MM.1S (cell line): ENCODE measurements at regions not wholly inside any gene's neighbourhood (a gene's known extent, or its start where the extent isn't known, plus 50 kb on each side); places are given as distances from the start of the nearest gene placed in this dataset.

Source experiments
- DNase-seq: peaks from one replicate; pipeline ENCODE4 v3.0.0-alpha.2; 2015
- H2AFZ ChIP-seq: fragments of 300-600 bp; sonication (generic); 2 replicates; pipeline ENCODE4 v1.6.0; 2016; ENCODE audit warnings: antibody characterized with exemption, low read length
- H3F3A ChIP-seq: fragments of 300-600 bp; sonication (generic); 2 replicates; pipeline ENCODE4 v1.6.1; 2016; ENCODE audit warnings: mild to moderate bottlenecking, antibody characterized with exemption, low read length, moderate library complexity, mixed read lengths; ENCODE audit not compliant: insufficient read depth
- H3K27ac ChIP-seq: fragments of 300-600 bp; sonication (generic); 2 replicates; pipeline ENCODE4 v1.5.1; 2016; ENCODE audit warnings: mild to moderate bottlenecking, low read length
- H3K27me3 ChIP-seq: fragments of 300-600 bp; sonication (generic); replicated peaks from 2 replicates; pipeline ENCODE4 v1.6.0; 2016; ENCODE audit warnings: low read length; ENCODE audit not compliant: insufficient read depth
- H3K36me3 ChIP-seq: fragments of 300-600 bp; sonication (generic); replicated peaks from 2 replicates; pipeline ENCODE4 v1.6.1; 2016; ENCODE audit warnings: mild to moderate bottlenecking, low read length, mixed read lengths; ENCODE audit not compliant: insufficient read depth
- H3K4me1 ChIP-seq: fragments of 300-600 bp; sonication (generic); 2 replicates; pipeline ENCODE4 v1.6.1; 2016; ENCODE audit warnings: low read length, mixed read lengths
- H3K4me2 ChIP-seq: fragments of 300-600 bp; sonication (generic); 2 replicates; pipeline ENCODE4 v1.6.0; 2016; ENCODE audit warnings: low read depth, low read length
- H3K4me3 ChIP-seq: fragments of 300-600 bp; sonication (generic); 2 replicates; pipeline ENCODE4 v1.5.1; 2016; ENCODE audit warnings: low read length, mixed read lengths
- H3K79me2 ChIP-seq: fragments of 300-600 bp; sonication (generic); 2 replicates; pipeline ENCODE4 v1.6.1; 2016; ENCODE audit warnings: mixed run types, low read length, mixed read lengths
- H3K9ac ChIP-seq: fragments of 300-600 bp; sonication (generic); 2 replicates; pipeline ENCODE4 v1.6.1; 2016; ENCODE audit warnings: low read length, mixed read lengths
- H3K9me2 ChIP-seq: fragments of 300-600 bp; sonication (generic); replicated peaks from 2 replicates; pipeline ENCODE4 v1.6.1; 2016; ENCODE audit warnings: mild to moderate bottlenecking, low read length, mixed read lengths; ENCODE audit not compliant: insufficient read depth
- H3K9me3 ChIP-seq: fragments of 300-600 bp; sonication (generic); replicated peaks from 2 replicates; pipeline ENCODE4 v1.6.1; 2016; ENCODE audit warnings: mild to moderate bottlenecking, low read length, mixed read lengths; ENCODE audit not compliant: insufficient read depth
- H4K20me1 ChIP-seq: fragments of 300-600 bp; sonication (generic); 2 replicates; pipeline ENCODE4 v1.6.1; 2016; ENCODE audit warnings: mild to moderate bottlenecking, low read length, moderate library complexity, mixed read lengths; ENCODE audit not compliant: insufficient read depth
- EZH2 ChIP-seq: fragments of 300-600 bp; sonication (generic); optimal IDR thresholded peaks from 2 replicates; pipeline ENCODE3; 2017; ENCODE audit warnings: low read depth, mild to moderate bottlenecking, antibody characterized with exemption, low read length, mixed read lengths
- EZH2phosphoT487 ChIP-seq: fragments of 300-600 bp; sonication (generic); IDR thresholded peaks from 2 replicates; pipeline ENCODE4 v1.6.1; 2018; ENCODE audit warnings: antibody characterized with exemption, low read length
- TF ChIP-seq, protein P1 (sequence below): fragments of 300-600 bp; sonication (generic); IDR thresholded peaks from 2 replicates; pipeline ENCODE4 v1.5.1; 2016; ENCODE audit warnings: antibody characterized with exemption, low read length, mixed read lengths

- H3K27ac ChIP-seq = no peak overlapping the region
- H3K27me3 ChIP-seq = no peaks in the 10 kb centered on the region
- peak; percentile 22 for DNase-seq
- H2AFZ ChIP-seq = no peak overlapping the region
- no peaks in the 10 kb centered on the region for H3K4me1 ChIP-seq
- H3K9me3 ChIP-seq = no peaks in the 10 kb centered on the region
- H3F3A ChIP-seq = no peaks in the 10 kb centered on the region
- no peaks in the 10 kb centered on the region for H3K9me2 ChIP-seq
- no peak overlapping the region for H3K4me3 ChIP-seq
- no peak overlapping the region for H3K9ac ChIP-seq
- H3K4me2 ChIP-seq = no peak overlapping the region
- no peaks in the 10 kb centered on the region for H3K36me3 ChIP-seq
- TF ChIP-seq EZH2phosphoT487 = no peak
- TF ChIP-seq, protein P1, sequence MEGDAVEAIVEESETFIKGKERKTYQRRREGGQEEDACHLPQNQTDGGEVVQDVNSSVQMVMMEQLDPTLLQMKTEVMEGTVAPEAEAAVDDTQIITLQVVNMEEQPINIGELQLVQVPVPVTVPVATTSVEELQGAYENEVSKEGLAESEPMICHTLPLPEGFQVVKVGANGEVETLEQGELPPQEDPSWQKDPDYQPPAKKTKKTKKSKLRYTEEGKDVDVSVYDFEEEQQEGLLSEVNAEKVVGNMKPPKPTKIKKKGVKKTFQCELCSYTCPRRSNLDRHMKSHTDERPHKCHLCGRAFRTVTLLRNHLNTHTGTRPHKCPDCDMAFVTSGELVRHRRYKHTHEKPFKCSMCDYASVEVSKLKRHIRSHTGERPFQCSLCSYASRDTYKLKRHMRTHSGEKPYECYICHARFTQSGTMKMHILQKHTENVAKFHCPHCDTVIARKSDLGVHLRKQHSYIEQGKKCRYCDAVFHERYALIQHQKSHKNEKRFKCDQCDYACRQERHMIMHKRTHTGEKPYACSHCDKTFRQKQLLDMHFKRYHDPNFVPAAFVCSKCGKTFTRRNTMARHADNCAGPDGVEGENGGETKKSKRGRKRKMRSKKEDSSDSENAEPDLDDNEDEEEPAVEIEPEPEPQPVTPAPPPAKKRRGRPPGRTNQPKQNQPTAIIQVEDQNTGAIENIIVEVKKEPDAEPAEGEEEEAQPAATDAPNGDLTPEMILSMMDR = peak; percentile 65
- H4K20me1 ChIP-seq = no peaks in the 10 kb centered on the region
- H3K79me2 ChIP-seq = no peaks in the 10 kb centered on the region
These were observed 116.3 kb upstream of the NALF2 start for GRCh38 chrX:69387567-69388487.

DNA sequence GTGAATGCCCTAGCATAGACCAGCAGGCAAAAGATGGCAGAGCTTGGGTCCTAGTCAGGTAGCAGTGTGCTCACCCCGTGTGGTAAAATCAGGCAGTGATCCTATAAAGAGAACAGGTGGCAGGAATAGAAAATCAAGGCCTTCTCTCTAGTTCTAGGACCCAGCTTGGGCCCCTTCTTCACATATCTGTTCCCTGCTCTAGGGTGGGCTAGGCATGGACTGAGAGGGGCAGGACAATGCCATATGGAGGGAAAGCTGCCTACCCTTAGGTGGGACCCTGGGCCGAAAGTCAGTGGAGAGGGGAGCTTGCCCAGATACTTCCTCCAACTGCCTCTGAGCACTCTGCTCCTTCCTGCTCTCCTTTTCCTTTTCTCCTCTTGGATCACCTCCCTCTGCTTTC, 117.4 kb upstream of the NALF2 start:
- TF ChIP-seq EZH2phosphoT487 = no peak
- no peak for TF ChIP-seq EZH2
- TF ChIP-seq, protein P1 = no peak
- Histone ChIP-seq H3K9me2 (no peaks in the 10 kb centered on the region), H3K4me2 (no peak overlapping the region), H3K36me3 (no peaks in the 10 kb centered on the region), H3K79me2 (no peaks in the 10 kb centered on the region), H3F3A (no peaks in the 10 kb centered on the region), H3K4me1 (no peaks in the 10 kb centered on the region), H3K27me3 (no peaks in the 10 kb centered on the region), H3K27ac (no peak overlapping the region), H3K9me3 (no peaks in the 10 kb centered on the region), H4K20me1 (no peaks in the 10 kb centered on the region), H3K9ac (no peak overlapping the region), H2AFZ (no peak overlapping the region), H3K4me3 (no peak overlapping the region)
- no peak for DNase-seq

- Histone ChIP-seq H3K36me3 (no peaks in the 10 kb centered on the region), H3K9ac (no peak overlapping the region), H3K27ac (no peak overlapping the region), H3K9me3 (no peaks in the 10 kb centered on the region), H3K4me2 (no peak overlapping the region), H3K27me3 (no peaks in the 10 kb centered on the region), H4K20me1 (no peaks in the 10 kb centered on the region), H3K79me2 (no peaks in the 10 kb centered on the region), H3K4me3 (no peak overlapping the region), H2AFZ (no peak overlapping the region), H3K4me1 (no peaks in the 10 kb centered on the region), H3K9me2 (no peaks in the 10 kb centered on the region), H3F3A (no peaks in the 10 kb centered on the region)
- no peak for TF ChIP-seq EZH2
- TF ChIP-seq, protein P1 = no peak
- no peak for TF ChIP-seq EZH2phosphoT487
- no peak for DNase-seq
These were observed 124.7 kb upstream of the NALF2 start for GRCh38 chrX:69379412-69379811.
